ENCODE measurements at regions not wholly inside any gene's neighbourhood (a gene's known extent, or its start where the extent isn't known, plus 50 kb on each side); places are given as distances from the start of the nearest gene placed in this dataset.

DNA sequence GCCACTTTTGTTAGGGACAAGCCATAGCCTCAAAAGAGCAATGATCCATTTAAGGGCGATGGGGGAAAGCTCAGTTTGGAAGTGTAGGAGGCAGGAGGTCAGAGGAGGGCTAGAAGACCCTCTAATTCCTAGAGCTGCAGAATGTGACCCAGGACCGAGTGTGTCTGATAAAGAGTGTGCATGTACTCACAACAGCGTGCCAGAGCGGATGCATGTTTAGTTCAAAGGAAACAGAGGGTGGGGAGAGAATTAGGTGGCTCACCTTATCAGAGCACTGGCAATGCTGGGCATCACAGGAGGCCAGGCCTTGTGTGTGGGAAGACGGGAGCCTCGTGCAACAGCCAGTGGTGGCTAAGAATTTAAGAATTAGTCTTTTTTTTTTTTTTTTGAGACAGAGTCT, 133.9 kb upstream of the COBL start:
- TF ChIP-seq, protein P1, sequence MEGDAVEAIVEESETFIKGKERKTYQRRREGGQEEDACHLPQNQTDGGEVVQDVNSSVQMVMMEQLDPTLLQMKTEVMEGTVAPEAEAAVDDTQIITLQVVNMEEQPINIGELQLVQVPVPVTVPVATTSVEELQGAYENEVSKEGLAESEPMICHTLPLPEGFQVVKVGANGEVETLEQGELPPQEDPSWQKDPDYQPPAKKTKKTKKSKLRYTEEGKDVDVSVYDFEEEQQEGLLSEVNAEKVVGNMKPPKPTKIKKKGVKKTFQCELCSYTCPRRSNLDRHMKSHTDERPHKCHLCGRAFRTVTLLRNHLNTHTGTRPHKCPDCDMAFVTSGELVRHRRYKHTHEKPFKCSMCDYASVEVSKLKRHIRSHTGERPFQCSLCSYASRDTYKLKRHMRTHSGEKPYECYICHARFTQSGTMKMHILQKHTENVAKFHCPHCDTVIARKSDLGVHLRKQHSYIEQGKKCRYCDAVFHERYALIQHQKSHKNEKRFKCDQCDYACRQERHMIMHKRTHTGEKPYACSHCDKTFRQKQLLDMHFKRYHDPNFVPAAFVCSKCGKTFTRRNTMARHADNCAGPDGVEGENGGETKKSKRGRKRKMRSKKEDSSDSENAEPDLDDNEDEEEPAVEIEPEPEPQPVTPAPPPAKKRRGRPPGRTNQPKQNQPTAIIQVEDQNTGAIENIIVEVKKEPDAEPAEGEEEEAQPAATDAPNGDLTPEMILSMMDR (IDR thresholded peaks at IDR 0.05; ENCODE audit: low read depth, low read length, poor library complexity, severe bottlenecking): no peak
- no peak for TF ChIP-seq EZH2phosphoT487 (IDR thresholded peaks at IDR 0.05; ENCODE audit: borderline replicate concordance, low read length)

Data from DOHH2 (cell line).